ENCODE measurements at regions not wholly inside any gene's neighbourhood (a gene's known extent, or its start where the extent isn't known, plus 50 kb on each side); places are given as distances from the start of the nearest gene placed in this dataset.

DNA sequence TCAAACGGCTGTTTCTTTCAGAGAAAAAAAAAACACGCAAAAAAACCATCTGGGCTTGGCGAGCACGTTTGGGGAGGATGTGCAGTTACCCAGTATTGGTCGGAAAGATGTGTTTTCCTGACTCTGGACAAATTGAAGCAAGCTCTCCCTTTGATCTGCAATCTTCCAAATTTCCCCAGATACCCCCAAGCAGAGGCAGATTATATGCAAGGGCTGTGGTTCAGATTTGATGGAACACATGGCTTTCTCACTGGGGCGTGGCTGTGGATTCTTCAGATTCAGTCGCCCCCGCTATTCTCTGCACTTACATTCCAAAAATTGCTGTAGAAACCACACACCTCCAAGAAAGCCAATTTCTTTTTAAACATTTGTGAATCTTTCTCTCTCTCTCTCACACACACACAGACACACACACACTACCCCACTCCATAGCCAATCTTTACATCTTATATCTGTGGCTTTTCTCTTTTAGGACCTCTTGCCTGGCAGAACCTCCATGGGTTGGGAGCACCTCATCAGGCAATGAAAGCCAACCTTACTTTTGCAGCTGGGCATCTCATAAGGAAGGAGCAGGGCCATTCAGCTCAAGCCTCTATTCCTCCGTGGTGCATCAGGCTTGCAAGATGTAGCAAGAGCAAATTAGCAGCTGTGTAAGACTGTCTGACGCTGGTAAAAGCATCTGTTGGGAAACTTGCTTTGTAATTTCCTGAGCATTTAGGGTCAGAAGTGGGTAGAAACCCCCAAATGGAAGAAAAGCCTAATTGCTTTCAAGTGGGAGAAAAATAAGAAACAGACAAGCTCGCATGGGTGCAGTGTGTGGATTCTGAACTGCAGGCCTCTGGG, 103.9 kb upstream of the FAM20A start:
- TF ChIP-seq, protein P1, sequence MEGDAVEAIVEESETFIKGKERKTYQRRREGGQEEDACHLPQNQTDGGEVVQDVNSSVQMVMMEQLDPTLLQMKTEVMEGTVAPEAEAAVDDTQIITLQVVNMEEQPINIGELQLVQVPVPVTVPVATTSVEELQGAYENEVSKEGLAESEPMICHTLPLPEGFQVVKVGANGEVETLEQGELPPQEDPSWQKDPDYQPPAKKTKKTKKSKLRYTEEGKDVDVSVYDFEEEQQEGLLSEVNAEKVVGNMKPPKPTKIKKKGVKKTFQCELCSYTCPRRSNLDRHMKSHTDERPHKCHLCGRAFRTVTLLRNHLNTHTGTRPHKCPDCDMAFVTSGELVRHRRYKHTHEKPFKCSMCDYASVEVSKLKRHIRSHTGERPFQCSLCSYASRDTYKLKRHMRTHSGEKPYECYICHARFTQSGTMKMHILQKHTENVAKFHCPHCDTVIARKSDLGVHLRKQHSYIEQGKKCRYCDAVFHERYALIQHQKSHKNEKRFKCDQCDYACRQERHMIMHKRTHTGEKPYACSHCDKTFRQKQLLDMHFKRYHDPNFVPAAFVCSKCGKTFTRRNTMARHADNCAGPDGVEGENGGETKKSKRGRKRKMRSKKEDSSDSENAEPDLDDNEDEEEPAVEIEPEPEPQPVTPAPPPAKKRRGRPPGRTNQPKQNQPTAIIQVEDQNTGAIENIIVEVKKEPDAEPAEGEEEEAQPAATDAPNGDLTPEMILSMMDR (IDR thresholded peaks at IDR 0.05): no peak
- no peak for TF ChIP-seq POLR2A (IDR thresholded peaks at IDR 0.05)

Data from lower leg skin (tissue), 3 donors.